ENCODE measurements at regions not wholly inside any gene's neighbourhood (a gene's known extent, or its start where the extent isn't known, plus 50 kb on each side); places are given as distances from the start of the nearest gene placed in this dataset.

DNA sequence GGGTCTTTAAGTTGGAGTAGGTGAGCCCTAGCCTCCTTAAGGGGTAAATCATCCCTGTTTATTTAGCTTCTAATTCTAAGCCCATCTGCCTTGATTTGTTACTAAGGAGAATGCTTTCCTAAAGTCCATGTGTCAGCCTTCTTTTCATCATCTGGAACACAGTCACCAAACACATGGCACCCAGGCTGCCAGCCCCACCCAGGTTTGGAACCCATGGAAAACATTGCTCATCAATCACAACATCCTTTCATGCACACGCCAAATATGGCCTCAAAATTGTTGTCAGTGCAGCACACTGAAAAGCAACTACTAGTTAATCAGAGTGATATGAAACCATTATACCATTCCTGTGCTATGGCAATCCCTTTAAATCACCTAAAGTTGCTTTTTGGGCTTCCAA lies 386.7 kb upstream of the ESRRG start:
- no peak overlapping the region for H3K27ac ChIP-seq
- no peak overlapping the region for H3K4me3 ChIP-seq
- H3K4me1 ChIP-seq: no peaks in the 10 kb centered on the region
- no peaks in the 10 kb centered on the region for H3K9me3 ChIP-seq
- no peaks in the 10 kb centered on the region for H3K27me3 ChIP-seq
- TF ChIP-seq, protein P1, sequence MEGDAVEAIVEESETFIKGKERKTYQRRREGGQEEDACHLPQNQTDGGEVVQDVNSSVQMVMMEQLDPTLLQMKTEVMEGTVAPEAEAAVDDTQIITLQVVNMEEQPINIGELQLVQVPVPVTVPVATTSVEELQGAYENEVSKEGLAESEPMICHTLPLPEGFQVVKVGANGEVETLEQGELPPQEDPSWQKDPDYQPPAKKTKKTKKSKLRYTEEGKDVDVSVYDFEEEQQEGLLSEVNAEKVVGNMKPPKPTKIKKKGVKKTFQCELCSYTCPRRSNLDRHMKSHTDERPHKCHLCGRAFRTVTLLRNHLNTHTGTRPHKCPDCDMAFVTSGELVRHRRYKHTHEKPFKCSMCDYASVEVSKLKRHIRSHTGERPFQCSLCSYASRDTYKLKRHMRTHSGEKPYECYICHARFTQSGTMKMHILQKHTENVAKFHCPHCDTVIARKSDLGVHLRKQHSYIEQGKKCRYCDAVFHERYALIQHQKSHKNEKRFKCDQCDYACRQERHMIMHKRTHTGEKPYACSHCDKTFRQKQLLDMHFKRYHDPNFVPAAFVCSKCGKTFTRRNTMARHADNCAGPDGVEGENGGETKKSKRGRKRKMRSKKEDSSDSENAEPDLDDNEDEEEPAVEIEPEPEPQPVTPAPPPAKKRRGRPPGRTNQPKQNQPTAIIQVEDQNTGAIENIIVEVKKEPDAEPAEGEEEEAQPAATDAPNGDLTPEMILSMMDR (IDR thresholded peaks at IDR 0.05): no peak
- DNase-seq: no peak
- intact Hi-C loops (cut with DNase I; ENCODE audit: low total_unique reads): no loop called here
- H3K36me3 ChIP-seq: no peaks in the 10 kb centered on the region

DNA sequence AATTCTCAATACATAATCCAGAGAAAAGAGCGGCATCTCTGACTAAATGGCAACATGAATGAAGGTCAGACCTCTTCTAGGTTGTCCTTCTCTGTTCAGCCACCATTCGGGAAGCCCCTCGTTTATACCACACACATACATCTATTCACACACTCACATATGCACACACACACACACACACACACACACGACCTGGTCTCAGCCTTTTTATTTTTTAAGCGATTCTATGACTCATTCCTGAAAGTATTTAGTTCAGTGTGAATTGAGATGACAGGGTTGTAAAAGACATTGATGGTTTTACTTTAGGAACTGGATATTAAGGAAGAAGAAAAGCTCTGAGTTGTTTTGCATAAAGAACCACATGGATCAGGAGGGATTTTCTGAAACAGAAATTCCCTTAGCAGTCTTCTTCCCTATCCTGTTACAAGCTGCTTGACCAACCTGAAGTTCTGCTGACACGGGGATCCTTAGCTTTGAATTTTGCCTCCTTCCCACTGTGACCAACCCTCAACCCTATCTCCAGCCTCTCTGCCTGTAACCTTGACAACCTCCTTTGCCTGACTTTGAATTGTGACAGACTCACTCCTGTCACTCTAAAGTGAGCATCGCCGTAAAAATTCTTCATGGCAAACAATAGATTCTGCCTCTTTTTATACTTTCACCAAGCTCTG lies 383.1 kb upstream of the ESRRG start:
- Histone ChIP-seq H3K36me3 (no peaks in the 10 kb centered on the region), H3K9me3 (no peaks in the 10 kb centered on the region), H3K4me1 (no peaks in the 10 kb centered on the region), H3K27me3 (no peaks in the 10 kb centered on the region), H3K27ac (no peak overlapping the region), H3K4me3 (no peak overlapping the region)
- TF ChIP-seq, protein P1 (IDR thresholded peaks at IDR 0.05): no peak
- intact Hi-C loops (cut with DNase I; ENCODE audit: low total_unique reads): no loop called here
- DNase-seq: no peak

DNA sequence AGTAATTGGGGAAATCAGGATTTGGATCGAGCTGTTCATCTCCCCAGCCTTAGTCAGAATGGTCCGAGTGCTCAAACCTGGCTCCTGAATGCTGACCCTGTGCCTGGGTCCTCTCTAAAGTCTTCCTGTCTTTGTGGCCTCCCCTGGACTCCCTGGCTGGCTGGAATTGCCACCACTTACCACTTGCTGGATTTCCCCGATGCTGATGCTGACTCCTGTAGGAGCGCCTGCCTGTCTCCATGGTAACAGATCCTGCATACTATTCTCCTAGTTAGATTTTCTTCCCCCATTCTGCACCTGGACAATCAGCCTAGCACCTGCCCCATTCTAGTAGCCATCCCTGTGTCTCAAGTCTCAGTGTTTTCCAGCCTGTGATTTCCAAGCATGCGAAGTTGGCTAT lies 382.2 kb upstream of the ESRRG start:
- Histone ChIP-seq H3K4me1 (no peaks in the 10 kb centered on the region), H3K27ac (no peak overlapping the region), H3K4me3 (no peak overlapping the region), H3K9me3 (no peaks in the 10 kb centered on the region), H3K27me3 (no peaks in the 10 kb centered on the region), H3K36me3 (no peaks in the 10 kb centered on the region)
- intact Hi-C loops (cut with DNase I; ENCODE audit: low total_unique reads): no loop called here
- TF ChIP-seq, protein P1 (IDR thresholded peaks at IDR 0.05): no peak
- no peak for DNase-seq

DNA sequence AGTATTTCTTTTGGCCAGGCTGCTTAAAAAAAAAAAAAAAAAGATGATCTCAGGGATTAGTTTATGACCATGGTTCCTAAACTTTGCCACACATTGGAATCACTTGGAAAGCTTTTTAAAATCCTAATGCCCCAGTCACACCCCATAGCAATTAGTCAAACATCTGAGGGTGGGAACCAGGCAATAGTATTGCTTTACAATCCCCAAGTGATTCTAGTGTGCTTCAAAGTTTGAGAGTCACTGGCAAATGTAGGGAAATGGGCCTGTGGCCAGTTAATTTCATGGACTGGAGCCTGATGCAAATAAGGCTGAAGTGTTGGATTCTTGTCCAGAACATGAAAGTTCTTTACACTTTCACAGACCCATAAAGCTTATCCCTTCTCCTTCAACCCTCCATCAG lies 374.6 kb upstream of the ESRRG start:
- Histone ChIP-seq H3K4me1 (no peaks in the 10 kb centered on the region), H3K36me3 (no peaks in the 10 kb centered on the region), H3K9me3 (no peaks in the 10 kb centered on the region), H3K27me3 (peaks cover 0 to 2% of the 10 kb centered on the region in 2 donors), H3K27ac (no peak overlapping the region), H3K4me3 (no peak overlapping the region)
- DNase-seq: no peak
- intact Hi-C loops (cut with DNase I; ENCODE audit: low total_unique reads): no loop called here
- TF ChIP-seq, protein P1 (IDR thresholded peaks at IDR 0.05): no peak

DNA sequence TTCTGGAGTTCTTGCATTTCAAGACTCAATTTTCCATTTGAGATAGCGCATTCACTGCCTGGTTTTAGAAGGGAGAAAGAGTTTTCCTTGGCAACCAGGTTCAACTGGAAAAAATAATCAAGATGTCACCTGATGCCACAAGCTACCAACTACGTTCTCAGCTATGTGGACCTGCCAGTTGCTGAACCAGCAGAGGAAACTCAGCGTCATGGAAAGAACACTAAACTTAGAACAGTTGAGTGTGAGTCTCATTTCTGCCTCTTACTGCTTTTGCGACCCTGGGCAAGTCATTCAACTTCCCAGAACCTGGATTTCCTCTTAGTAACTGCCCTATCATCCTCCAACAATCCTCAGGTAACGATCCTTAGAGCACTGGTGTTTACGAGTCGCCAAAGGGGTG lies 373.0 kb upstream of the ESRRG start:
- Histone ChIP-seq H3K27ac (no peak overlapping the region), H3K36me3 (no peaks in the 10 kb centered on the region), H3K9me3 (no peaks in the 10 kb centered on the region), H3K27me3 (peaks cover 0 to 2% of the 10 kb centered on the region in 2 donors), H3K4me3 (no peak overlapping the region), H3K4me1 (no peaks in the 10 kb centered on the region)
- no peak for DNase-seq
- TF ChIP-seq, protein P1 (IDR thresholded peaks at IDR 0.05): no peak
- intact Hi-C loops (cut with DNase I; ENCODE audit: low total_unique reads): no loop called here
